Breast epithelium (tissue), 4 donors: ENCODE measurements at regions not wholly inside any gene's neighbourhood (a gene's known extent, or its start where the extent isn't known, plus 50 kb on each side); places are given as distances from the start of the nearest gene placed in this dataset.
A peak's percentile ranks its signal among the peaks of the same experiment; 100 is the strongest.
"Not testable (repeated sequence)": the region's sequence is repeated elsewhere in the genome, so short reads cannot be mapped to it uniquely, and the experiment has no call there.

Source experiments
- DNase-seq, 2 donors: peaks; one replicate each; pipeline ENCODE4 v3.0.0-alpha.2; 2019; ENCODE audit warnings: low spot score in 2 of 2
- H3K27ac ChIP-seq, 2 donors: fragments of 200-600 bp; sonication (generic) in 1 of 2; one replicate each; pipeline ENCODE4 v1.5.1; 2016 to 2019; ENCODE audit warnings: mild to moderate bottlenecking in 1 of 2
- H3K27me3 ChIP-seq, 2 donors: fragments of 200-600 bp; sonication (generic) in 1 of 2; one replicate each; pipeline versions ENCODE4 v1.5.1 to v1.6.0; 2017 to 2019; ENCODE audit warnings: control low read depth in 1 of 2, mild to moderate bottlenecking in 1 of 2
- H3K36me3 ChIP-seq: fragments of 200-600 bp; one replicate; pipeline ENCODE4 v1.5.1; 2019
- H3K4me1 ChIP-seq, 2 donors: fragments of 200-600 bp; sonication (generic); one replicate each; pipeline ENCODE4 v1.5.1; 2016 to 2019; ENCODE audit warnings: control low read depth in 1 of 2
- H3K4me3 ChIP-seq, 3 donors: fragments of 200-600 bp; sonication (generic); 1 replicate in 2 of 3; 2 replicates in 1 of 3; pipeline ENCODE4 v1.5.1; 2016 to 2019; ENCODE audit warnings: mild to moderate bottlenecking in 3 of 3, moderate library complexity in 2 of 3
- H3K9me3 ChIP-seq, 2 donors: fragments of 200-600 bp; sonication (generic) in 1 of 2; one replicate each; pipeline ENCODE4 v1.5.1; 2016 to 2019; ENCODE audit warnings: control low read depth in 1 of 2
- POLR2A ChIP-seq: fragments of 450-650 bp; IDR thresholded peaks from one replicate; pipeline ENCODE4 v1.6.1; 2016; ENCODE audit warnings: antibody characterized with exemption, mild to moderate bottlenecking, moderate library complexity
- POLR2AphosphoS5 ChIP-seq, 3 donors: sonication (generic); formaldehyde crosslinking; IDR thresholded peaks; one replicate each; pipeline ENCODE4 v1.6.1; 2017; ENCODE audit warnings: antibody characterized with exemption in 3 of 3
- intact Hi-C: fragments of 100-400 bp; cut with DNase I; formaldehyde crosslinking; loops from one replicate; pipeline ENCODE4 v1.15.1; 2023; ENCODE audit warnings: low total_unique reads
- TF ChIP-seq, protein P1 (sequence below), 3 donors: fragments of 450-650 bp; IDR thresholded peaks; one replicate each; pipeline ENCODE4 v1.5.1; 2016 to 2017; ENCODE audit warnings: antibody characterized with exemption in 3 of 3, mild to moderate bottlenecking in 3 of 3, moderate library complexity in 3 of 3

- intact Hi-C loops, result no loop called here
Observed at GRCh38 chr12:131199221-131199620, 245.5 kb downstream of the ADGRD1 start.

DNA sequence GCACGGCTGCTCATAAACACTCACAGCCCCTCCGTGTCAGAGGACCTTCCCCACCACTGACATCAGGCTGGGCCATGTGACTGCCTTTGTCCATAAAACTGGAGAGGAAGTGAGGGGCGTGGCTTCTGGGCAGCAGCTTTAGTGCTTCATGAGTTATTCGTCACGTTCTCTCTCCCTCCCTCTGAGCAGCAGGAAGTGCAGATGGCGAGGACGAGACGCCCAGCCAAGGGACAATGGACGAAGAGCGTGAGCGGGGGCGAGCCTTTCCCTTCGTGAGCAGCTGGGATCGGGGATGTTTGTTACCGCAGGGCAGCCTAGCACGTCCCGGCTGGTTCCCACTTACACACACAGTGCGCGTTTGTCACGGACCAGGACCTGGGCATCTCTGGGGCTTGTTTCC, 248.2 kb downstream of the ADGRD1 start:
- H3K4me1 ChIP-seq, H3K36me3 ChIP-seq, H3K27ac ChIP-seq, H3K9me3 ChIP-seq, intact Hi-C loops, H3K4me3 ChIP-seq, DNase-seq: not testable (repeated sequence)
- H3K27me3 ChIP-seq, result peaks cover 0 to 22% of the 10 kb centered on the region in 2 donors

More at GRCh38 chr12:131199221-131199620, 245.5 kb downstream of the ADGRD1 start:
- Histone ChIP-seq H3K4me1 (no peaks in the 10 kb centered on the region), H3K4me3 (no peak overlapping the region), H3K27ac (no peak overlapping the region), H3K27me3 (peaks cover 0 to 13% of the 10 kb centered on the region in 2 donors), H3K36me3 (no peaks in the 10 kb centered on the region), H3K9me3 (no peaks in the 10 kb centered on the region)
- DNase-seq, result no peak
- TF ChIP-seq POLR2A, result no peak
- TF ChIP-seq, protein P1, sequence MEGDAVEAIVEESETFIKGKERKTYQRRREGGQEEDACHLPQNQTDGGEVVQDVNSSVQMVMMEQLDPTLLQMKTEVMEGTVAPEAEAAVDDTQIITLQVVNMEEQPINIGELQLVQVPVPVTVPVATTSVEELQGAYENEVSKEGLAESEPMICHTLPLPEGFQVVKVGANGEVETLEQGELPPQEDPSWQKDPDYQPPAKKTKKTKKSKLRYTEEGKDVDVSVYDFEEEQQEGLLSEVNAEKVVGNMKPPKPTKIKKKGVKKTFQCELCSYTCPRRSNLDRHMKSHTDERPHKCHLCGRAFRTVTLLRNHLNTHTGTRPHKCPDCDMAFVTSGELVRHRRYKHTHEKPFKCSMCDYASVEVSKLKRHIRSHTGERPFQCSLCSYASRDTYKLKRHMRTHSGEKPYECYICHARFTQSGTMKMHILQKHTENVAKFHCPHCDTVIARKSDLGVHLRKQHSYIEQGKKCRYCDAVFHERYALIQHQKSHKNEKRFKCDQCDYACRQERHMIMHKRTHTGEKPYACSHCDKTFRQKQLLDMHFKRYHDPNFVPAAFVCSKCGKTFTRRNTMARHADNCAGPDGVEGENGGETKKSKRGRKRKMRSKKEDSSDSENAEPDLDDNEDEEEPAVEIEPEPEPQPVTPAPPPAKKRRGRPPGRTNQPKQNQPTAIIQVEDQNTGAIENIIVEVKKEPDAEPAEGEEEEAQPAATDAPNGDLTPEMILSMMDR (IDR thresholded peaks at IDR 0.05), result no peak
- no peak for TF ChIP-seq POLR2AphosphoS5 (IDR thresholded peaks at IDR 0.05)

DNA sequence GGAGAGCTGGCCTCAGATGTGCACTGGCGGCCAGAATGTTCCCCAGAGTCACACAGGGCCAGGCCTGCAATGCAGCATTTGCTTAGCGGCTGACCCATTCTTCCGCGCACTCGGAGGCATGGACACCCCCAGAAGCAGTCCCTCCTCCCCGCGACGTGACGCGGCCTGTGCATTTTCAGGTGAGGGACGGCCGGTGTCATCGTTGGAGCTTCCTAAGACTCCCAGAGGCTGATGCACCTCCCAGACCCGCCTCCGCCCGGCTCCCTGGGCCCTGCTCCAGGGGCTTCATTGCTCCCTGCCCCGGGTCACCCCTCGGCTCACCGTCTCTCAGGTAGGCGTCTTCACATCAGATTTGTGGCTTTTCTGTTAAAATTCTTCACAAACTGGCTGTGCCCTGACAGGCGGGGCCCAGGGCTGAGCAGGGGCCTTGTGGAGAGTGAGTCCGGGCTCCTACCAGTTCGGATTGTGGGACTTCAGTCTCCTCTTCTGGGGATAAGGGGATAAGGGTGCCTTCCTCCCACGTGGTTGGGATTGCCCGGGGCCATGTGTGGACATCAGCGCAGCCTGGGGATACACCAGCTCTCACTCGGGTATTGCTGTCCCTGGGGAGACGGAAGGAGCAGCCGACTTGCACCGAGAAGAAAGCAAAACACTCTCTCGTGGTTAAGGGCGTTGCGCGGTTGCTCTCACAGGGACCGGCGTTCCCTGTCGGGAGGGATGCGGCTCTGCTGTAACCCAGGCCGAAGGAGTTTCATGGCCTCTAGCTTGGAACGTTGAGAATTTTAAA, 249.1 kb downstream of the ADGRD1 start:
- no peak overlapping the region for H3K27ac ChIP-seq
- DNase-seq, result peak in 1 of 2 donors; percentile 5
- peaks cover 0 to 22% of the 10 kb centered on the region in 2 donors for H3K27me3 ChIP-seq
- no peaks in the 10 kb centered on the region for H3K36me3 ChIP-seq
- H3K4me1 ChIP-seq, result no peaks in the 10 kb centered on the region
- no peaks in the 10 kb centered on the region for H3K9me3 ChIP-seq
- H3K4me3 ChIP-seq, result no peak overlapping the region
- intact Hi-C loops, result no loop called here
- TF ChIP-seq, protein P1 (IDR thresholded peaks at IDR 0.05), result no peak
- TF ChIP-seq POLR2A (no peak), POLR2AphosphoS5 (IDR thresholded peaks at IDR 0.05) (no peak)

GRCh38 chr12:131203666-131204415, 250.1 kb downstream of the ADGRD1 start:
- no peak overlapping the region for H3K4me3 ChIP-seq

GRCh38 chr12:131204416-131205274, 250.9 kb downstream of the ADGRD1 start:
- Histone ChIP-seq H3K4me1 (no peaks in the 10 kb centered on the region), H3K4me3 (no peak overlapping the region), H3K9me3 (no peaks in the 10 kb centered on the region), H3K27ac (no peak overlapping the region), H3K36me3 (no peaks in the 10 kb centered on the region), H3K27me3 (peaks cover 0 to 34% of the 10 kb centered on the region in 2 donors)
- TF ChIP-seq POLR2A, result no peak
- intact Hi-C loops, result no loop called here
- peak in 1 of 2 donors; percentile 10 for DNase-seq

More at GRCh38 chr12:131203666-131204415, 250.1 kb downstream of the ADGRD1 start:
- Histone ChIP-seq H3K4me1 (no peaks in the 10 kb centered on the region), H3K36me3 (no peaks in the 10 kb centered on the region), H3K27me3 (peaks cover 0 to 28% of the 10 kb centered on the region in 2 donors), H3K9me3 (no peaks in the 10 kb centered on the region), H3K27ac (no peak overlapping the region)
- TF ChIP-seq POLR2AphosphoS5 (IDR thresholded peaks at IDR 0.05), result no peak
- TF ChIP-seq POLR2A, result no peak
- TF ChIP-seq, protein P1 (IDR thresholded peaks at IDR 0.05), result no peak
- peak in 1 of 2 donors; percentile 4 for DNase-seq
- intact Hi-C loops, result no loop called here

DNA sequence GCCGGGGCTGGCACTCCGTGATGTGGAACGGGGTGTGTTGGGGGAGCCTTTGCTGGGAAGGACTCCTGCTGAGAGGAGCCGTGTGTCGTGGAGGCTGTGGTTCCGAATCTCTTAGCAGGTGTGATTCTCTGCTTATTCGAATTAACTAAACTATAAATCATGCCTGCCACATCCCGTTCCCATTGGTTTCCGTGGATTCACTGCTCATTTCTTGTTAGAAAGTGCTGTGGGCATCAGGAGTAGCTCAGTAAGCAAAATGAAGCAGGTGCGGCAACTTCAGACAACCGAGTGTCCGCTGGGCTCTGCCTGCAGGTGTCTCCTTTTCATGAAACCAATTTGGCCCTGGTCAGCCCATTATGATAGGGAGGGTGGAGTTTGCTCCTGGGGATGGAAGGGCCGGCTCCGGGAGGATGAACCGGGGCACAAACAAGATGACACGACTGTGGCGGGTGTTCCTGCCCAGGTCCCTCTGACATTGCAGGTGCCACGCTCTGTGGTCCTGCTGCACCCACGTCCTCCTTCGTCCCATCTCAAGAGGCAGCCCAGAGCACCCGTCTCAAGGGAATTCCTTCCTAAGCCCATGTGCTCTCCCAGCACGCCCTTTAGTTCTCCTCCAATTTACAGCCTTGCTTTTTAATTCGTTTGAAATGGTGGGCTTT, 251.7 kb downstream of the ADGRD1 start:
- not testable (repeated sequence) for H3K9me3 ChIP-seq, H3K4me1 ChIP-seq
- DNase-seq, result peak in 1 of 2 donors; percentile 4

DNA sequence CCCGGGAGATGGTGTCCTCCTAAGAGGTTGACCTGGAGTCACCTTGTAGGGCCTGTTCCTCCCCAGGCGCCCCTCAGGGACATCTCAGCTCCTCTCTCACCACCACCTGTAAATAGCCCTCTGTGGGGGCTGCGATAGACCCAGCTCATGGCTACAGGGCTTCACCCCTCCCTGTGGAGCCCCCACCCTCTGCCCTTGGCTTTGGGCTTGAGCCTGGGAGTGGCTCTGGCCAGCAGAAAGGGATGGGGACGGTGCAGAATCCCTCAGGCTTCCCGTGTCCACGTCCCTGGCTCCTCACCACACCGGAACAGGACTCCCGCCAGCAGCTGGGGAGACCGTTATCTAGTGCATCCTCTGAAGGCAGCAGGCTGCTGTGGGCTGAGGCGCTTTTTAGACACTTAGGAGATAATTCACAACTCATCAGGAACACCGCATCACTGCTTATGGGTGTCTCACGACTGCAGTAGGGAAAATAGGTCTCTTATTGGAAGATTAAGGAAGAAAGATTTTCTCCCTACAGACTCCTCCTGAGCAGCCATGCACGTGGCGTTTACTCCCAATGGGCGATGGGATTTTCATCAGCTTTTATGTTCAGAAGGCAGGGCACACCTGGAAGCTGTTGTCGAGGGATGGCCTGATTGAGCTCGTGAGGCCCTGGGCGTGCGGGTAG, 253.1 kb downstream of the ADGRD1 start:
- DNase-seq, intact Hi-C loops, H3K4me3 ChIP-seq, H3K36me3 ChIP-seq, H3K27ac ChIP-seq, H3K4me1 ChIP-seq, H3K9me3 ChIP-seq: not testable (repeated sequence)
- H3K27me3 ChIP-seq, result peaks cover 0 to 34% of the 10 kb centered on the region in 2 donors

More for the DNA sequence above, 251.7 kb downstream of the ADGRD1 start:
- H3K36me3 ChIP-seq, intact Hi-C loops, H3K4me3 ChIP-seq, H3K27ac ChIP-seq: not testable (repeated sequence)
- peaks cover 0 to 34% of the 10 kb centered on the region in 2 donors for H3K27me3 ChIP-seq

GRCh38 chr12:131207300-131207660, 253.6 kb downstream of the ADGRD1 start:
- H3K4me3 ChIP-seq, DNase-seq, H3K27ac ChIP-seq, intact Hi-C loops, H3K9me3 ChIP-seq, H3K4me1 ChIP-seq, H3K36me3 ChIP-seq: not testable (repeated sequence)
- peaks cover 0 to 34% of the 10 kb centered on the region in 2 donors for H3K27me3 ChIP-seq
